ENCODE measurements at regions not wholly inside any gene's neighbourhood (a gene's known extent, or its start where the extent isn't known, plus 50 kb on each side); places are given as distances from the start of the nearest gene placed in this dataset.
"Not testable (repeated sequence)": the region's sequence is repeated elsewhere in the genome, so short reads cannot be mapped to it uniquely, and the experiment has no call there.

DNA sequence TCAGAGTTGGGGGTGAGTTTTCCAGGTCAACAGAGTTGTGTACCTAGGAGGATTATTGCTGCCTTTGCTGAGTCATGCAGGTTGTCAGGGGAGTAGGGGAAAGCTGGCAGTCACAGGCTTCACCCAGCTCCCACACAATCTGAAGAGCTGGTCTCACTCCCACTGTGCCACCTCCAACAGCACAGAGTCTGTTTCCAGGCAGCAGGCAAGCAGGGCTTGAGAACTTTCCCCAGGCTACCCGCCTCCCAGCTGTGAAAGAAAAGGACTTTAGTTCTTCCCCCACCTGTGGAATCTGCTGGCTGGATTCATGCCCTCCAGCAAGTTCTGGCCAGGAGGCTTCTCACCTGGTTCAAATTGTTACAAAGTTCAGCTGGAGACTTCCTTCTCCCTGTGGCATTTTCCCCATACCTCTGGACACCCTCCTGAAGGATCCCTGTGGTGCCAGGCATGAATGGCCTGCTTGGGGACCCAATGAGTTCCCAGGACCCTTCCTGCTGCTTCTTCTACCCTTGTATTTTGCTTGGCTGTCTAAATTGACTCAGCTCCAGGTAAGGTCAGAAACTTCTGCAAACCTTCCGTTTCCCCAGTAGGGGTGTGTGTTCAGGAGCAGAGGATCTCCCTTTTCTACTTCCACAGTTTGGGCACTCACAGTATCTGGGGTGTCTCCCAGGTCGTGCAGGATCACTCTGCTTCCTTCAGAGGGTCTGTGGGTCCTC is 378.1 kb upstream of the MAN1A1 start:
- no peak for DNase-seq (ENCODE audit: low read depth)

DNA sequence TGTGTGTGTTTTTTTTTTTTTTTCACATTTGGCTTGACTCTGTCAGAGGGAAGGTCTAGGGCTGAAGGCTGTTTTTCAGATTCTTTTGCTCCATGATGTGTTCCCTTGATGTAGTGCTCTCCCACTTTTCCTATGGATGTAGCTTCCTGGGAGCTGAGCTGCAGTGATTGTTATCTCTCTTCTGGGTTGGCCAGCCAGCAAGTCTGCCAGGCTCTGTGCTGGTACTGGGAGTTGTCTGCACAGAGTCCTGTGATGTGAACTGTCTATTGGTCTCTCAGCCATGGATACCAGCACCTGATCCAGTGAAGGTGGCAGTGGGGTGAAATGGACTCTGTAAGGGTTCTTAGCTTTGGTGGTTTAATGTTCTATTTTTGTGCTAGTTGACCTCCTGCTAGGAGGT is 377.4 kb upstream of the MAN1A1 start:
- not testable (repeated sequence) for DNase-seq (ENCODE audit: low read depth)

DNA sequence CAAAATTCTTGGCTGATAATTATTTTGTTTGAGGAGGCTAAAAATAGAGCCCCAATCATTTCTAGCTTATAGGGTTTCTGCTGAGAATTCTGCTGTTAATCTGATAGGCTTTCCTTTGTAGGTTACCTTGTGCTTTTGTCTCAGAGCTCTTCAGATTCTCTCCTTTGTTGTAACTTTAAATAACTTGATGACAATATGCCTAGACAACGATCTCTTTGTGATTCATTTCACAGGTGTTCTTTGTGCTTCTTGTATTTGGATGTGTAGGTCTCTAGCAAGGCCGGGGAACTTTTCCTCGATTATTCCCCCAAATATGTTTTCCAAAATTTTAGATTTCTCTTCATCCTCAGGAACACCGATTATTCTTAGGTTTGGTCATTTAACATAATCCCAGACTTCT is 376.5 kb upstream of the MAN1A1 start:
- no peak for DNase-seq (ENCODE audit: low read depth)

DNA sequence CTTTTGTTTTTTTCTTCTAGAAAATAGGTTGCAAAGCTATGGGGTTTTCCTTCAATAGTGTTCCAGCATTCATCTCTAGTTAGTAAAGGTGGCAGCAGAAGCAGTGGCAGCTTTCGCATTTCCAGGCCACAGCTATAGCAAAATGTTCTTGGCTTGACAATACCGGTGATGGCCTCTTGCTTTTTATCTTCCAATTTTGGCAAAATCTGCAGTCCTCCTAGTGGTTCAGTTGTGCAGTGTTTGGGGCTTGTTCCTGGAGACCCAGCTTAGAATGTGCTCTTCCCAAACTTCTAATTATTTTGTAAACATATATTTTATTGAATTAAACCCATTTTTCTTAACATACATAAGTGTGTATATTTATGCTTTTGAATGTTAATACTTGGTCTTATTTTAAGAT is 370.6 kb upstream of the MAN1A1 start:
- DNase-seq (ENCODE audit: low read depth), result no peak

DNA sequence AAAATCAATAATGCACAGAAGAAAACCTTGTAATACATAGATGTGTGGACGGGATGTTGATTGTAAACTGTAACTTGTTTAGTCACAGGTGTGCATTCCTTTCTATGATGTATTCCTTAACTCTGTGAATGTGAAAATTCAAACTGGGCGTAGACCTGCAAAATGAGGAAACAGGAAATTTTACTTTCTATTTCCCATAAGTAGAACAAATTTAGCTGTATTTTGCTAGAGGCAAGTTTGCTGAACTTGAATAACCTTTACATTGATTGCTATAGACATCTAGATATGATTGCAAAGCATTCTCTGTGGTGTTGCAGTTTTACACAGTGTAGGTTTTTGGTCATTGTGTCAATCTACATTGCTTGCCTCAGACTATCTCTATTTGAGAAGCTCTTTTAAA is 368.4 kb upstream of the MAN1A1 start:
- DNase-seq (ENCODE audit: low read depth), result no peak

DNA sequence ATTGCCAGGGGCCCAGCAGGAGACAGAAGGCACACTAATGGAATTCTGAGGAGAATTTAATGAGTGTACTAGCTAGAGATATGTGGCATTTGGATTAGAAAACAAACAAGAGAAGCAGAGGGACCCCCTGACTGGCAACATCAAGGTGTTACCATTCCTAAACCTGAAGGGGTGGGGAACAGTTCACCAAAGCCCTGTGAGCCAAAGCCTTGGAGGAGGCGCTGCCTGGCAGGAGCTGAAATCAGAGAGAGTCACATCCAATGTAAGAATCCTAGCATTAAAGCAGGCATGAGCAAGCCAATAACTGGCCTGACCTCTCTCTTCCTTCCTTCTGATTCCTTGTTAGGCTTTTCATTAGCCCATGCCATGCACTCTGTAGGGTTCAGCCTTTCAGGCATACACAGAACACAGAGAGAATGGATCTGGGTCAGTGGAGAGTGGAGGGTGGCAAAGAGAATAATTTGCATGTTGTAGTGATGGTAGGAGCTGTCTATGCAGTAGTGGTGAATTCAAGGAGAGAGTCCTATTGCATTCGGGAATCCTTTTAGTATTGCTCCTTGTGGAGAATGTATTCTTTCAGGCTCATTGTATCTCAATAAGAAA is 367.2 kb upstream of the MAN1A1 start:
- no peak for DNase-seq (ENCODE audit: low read depth)

DNA sequence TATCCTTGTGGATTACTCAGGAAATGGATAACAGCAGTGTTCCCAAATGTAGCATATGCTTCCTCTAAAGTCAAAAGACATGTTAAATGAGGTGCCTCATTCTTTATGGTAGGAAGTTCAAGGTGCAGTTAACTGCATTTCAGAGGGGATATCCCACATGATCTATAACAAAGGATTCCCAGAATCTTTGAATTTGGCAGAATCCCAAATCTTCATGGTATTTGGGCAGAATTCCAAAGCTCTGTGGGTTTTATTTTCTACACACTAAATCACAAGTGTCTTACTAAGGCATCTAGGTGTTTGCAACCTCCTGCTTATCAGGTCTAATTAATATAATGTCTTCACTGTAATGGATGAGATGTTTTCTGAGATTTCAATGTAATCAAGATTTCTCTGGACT is 364.3 kb upstream of the MAN1A1 start:
- DNase-seq (ENCODE audit: low read depth), result no peak

DNA sequence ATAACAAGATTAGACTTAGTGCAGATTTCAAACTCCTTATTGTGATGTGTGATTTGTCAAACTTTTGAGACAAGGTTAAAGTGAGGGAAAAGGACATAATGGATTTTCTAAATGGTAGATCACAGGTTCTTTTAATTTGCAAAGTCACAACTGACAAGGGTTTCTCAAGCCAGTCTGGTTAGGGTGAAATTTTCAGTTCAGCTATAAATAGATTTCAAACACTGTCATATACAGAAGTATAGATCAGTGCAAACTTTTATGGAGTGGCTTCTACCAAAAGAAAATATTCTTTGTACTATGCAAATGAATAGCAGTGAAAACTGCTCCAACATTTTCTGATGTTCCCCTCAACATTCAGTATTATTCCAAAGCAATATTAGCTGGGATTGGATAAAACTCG is 337.1 kb upstream of the MAN1A1 start:
- DNase-seq (ENCODE audit: low read depth), result no peak

DNA sequence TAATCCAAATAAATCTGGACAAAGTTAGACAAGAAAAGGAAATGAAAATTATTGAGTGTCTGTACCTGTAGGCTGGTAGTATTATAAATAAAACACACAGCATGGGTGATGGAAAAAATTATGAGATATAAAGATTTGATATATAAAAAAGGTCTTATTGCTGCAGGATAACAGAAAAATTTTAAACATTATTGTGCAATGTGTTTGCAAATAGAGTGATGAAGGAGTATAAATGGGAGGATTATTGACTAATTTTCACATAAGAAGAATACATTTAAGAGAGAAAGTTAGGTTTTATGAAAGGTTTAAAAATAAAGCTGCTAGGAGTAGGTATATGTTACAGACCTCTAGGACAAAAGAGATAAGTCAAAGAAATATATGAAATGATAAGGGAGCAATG is 336.7 kb upstream of the MAN1A1 start:
- DNase-seq (ENCODE audit: low read depth), result no peak

DNA sequence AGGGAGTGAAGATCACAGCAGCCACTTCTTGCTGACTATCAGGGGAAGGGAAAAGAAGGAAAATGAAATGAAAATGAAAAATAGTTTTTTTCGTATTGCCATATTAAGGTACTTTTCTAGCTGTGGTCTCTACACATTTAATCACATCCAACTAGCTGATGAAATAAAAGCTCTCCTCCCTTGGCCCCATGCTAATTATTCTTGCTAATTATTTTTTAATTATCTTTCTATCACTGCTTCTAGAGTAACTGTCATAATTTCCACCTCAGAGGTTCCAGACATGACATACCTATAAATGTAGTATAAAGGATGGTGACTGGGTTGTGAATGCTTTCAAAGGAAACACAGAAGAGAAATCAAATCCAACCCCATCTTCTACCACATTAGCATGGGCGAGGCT is 334.1 kb upstream of the MAN1A1 start:
- DNase-seq (ENCODE audit: low read depth), result no peak

DNA sequence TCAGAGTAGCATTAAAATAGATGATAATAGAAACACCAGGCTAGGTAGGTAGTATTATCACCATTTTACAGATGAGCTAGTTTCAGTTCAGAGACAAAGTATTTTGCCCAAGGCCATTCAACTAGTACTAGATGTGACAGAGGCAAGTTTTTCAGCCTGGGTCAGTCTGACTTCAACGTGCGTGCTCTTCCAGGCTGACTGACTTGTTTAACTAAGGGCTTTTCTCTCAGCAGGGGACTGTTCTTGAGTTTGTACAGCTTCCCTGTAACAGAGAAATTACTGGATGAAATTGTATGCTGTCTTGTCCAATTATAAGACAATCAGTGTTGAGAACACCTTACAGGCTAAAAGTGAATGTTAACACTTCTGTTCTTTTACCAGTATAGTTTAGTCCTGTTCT is 333.5 kb upstream of the MAN1A1 start:
- no peak for DNase-seq (ENCODE audit: low read depth)

DNA sequence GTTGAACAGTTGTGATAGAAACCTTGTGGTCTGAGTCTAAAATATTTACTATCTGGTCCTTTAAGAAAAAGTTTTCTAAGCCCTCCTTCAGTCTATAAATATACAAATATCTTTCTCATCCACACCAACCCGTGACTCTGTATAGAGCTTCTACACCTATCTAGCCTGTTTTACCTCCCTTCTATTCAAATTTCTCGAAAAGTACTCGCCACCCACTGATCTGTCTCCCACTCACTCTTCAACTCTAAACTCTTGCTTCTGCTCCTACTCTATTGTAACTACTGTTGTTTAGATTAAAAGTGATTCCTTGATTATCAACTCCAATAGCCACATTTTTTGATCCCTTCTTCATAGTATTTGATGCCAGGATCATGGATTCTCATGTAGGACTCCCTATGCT is 329.4 kb upstream of the MAN1A1 start:
- no peak for DNase-seq (ENCODE audit: low read depth)

DNA sequence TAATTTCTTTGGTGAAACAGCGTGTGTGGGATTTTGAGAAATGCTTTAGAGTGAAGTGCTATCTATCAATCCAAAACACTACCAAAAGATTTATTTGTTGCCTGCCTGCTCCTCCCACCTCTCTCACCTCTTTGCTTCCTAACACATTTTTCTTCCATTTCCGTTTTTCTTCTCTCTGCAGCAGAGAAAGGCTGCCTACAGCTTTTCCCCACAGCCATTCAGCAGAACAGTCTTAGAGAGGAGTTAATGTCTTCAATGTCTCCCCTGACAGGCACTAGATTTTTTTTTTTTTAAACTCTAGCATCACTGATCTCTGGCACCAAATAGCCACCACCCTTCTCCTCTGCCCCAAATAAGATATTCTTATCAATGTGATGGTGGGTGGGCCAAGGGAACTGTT is 327.8 kb upstream of the MAN1A1 start:
- no peak for DNase-seq (ENCODE audit: low read depth)

DNA sequence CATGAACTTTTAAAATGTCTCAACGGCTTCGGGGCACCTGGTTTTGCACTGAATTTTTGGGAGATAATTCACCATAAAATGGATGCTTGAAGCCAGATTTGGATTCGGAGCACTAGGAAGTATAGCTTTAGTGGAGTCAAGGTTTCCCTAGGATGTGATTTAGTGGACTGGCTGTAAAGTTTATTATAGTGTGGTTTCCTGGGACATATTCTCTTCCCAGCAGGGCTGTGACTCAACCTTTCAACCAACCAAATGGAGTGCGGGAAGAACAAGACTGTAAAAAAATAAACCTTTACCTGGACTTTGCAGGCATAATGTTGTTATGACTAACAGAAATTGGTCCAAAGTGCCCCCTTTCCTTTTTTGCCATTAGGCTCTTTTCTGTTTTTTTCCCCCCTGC is 327.4 kb upstream of the MAN1A1 start:
- no peak for DNase-seq (ENCODE audit: low read depth)

DNA sequence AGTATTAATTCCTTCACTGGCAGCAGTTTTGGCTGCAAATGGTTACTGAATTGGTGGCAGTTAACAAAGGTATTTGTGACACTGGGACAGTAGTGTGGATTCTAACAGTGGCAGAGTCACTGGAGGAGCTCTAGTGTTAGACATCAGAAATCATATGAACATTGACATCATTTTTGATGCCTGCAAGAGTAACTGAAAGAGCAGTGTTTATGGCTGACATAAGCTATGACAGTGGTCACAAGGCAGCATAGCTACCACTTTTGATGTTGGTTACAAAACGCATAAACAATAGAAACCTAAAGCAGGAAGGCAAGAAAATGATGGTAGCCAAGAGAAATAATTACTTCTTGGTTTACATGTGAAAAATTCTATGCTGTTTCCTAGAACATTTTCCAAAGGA is 326.7 kb upstream of the MAN1A1 start:
- no peak for DNase-seq (ENCODE audit: low read depth)

DNA sequence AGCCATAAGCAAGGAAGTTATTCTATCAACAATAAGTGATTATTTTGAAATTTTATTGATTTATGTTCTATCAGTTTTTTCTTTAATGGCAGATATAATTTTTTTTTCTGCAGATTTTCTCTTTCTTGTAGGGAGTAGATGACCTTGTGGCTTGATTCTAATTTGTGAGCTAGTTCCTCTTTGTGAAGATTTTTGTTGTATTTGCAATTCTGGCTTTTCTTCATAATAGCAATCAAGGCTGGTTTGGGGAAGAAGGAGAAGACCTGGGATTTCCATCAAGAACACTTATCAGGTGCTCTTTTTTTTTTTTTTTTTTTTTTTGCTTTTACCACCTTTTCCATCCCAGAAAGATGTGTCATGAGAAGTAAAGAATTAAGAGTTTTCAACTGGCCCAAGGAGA is 324.2 kb upstream of the MAN1A1 start:
- no peak for DNase-seq (ENCODE audit: low read depth)

DNA sequence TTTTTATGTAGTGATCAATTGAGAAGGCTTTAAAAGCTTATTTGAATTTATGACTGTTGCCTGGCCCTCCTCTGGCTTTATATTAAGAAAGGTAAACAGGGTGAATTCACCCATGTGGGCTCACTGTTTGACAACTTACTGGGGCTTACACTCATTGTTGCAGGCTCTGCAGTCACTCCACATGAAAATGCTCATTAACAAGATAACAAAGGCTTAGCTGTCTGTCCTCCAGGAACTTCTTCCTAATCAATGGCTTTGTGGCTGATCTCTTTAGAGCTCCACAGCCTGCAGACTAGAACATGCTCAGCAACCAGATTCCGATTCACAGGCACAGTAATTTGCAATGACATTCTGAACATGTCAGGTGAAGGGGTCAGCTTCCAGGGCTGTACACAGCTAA is 323.2 kb upstream of the MAN1A1 start:
- DNase-seq (ENCODE audit: low read depth), result no peak

DNA sequence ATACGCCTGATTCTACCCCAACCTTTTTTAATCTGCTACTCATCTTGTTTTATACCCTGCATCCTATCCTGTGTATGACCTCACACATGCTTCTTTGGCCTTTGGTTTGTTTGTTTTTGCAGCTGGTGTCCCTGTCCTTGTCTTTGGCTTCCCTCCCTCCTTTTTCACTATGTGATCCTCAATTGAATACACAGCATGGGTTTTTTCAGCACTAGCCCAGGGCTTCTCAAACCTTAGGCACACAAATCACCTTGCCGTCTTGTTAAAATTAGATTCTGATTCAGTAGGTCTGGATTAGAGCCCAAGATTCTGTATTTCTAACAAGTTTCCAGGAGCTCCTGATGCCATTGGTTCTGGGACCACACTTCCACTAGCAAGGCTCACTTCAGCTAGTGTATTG is 321.5 kb upstream of the MAN1A1 start:
- DNase-seq (ENCODE audit: low read depth), result no peak

DNA sequence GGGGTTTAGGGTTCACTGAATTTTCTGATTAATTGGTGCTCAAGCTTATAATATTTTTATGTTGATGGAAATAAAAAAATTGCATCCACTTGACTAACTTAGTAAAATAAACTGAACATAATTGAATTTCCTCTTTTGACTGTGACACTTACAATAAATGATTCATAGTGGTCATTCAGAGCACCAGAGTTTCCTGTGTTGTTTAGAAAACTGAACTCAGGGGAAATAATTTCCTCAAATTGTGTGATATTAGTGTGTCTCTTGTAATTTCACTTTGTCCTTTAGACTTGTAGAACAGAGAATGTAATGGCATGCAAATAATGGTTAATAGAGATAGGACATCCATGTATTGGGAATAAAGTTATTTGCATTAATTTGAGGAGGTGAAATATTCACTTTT is 319.7 kb upstream of the MAN1A1 start:
- DNase-seq (ENCODE audit: low read depth), result no peak

DNA sequence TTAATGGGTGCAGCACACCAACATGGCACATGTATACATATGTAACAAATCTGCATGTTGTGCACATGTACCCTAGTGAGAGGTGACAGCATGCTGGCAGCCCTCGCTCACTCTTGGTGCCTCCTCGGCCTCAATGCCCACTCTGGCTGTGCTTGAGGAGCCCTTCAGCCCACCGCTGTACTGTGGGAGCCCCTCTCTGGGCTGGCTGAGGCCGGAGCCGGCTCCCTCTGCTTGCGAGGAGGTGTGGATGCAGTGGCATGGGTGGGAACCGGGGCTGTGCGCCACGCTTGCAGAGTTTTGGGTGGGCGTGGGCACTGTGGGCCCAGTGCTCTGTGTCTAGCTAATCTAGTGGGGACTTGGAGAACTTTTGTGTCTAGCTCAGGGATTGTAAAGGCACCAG is 315.9 kb upstream of the MAN1A1 start:
- DNase-seq (ENCODE audit: low read depth), result not testable (repeated sequence)

DNA sequence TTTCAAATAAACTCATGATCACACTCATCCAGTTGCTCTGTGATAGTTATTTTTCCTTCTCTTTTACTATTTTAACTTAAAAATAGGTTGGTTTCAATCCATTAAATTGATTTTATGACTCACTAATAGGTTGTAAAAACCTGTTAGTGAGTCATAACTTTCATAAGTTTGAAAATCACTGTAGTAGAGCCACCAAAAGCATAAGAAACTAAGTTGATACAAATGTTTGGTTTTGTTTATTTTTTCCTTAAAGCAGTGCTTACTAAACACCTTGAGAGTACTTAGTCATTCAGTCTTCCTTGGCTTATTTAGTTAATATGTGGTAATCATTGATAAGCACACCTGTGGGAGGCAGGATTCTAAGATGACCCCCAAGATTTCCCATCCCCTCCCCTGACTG is 312.1 kb upstream of the MAN1A1 start:
- DNase-seq (ENCODE audit: low read depth), result no peak

DNA sequence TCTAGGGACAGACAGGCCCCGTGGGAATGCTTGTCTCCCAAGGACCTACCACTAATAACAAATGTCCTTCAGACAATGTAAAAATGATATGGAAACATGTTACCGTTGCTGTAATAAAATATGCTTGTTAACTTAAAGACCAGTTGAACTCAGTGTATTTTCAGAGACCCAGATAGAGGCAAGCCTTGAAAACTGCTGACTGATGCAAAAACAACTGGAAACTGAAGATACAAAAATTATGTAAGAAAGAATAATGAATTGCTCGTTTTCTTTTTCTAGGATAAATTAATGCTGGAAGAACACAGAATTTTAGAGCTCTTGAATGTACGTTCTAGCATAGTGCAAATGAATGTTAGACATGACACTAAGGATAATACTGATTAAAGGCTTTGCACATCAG is 311.5 kb upstream of the MAN1A1 start:
- no peak for DNase-seq (ENCODE audit: low read depth)

DNA sequence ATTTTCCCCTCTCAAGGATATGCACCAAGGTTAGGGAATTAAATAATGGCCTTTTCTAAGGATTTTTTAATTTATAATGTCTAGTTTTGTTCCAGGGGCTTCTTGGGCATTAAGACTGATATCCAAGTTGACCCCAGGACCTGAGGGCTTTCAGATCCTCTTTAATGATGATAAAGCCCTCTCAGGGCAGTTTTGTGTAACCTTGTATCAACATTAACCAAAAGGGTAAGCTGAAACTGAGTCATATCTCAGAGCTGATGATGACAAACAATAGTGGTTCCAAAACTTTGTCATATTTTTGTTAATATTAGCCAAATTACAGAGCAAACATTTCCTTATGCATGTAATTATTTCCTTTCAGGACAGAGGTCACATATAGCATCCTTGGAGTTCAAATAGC is 309.4 kb upstream of the MAN1A1 start:
- DNase-seq (ENCODE audit: low read depth), result no peak

DNA sequence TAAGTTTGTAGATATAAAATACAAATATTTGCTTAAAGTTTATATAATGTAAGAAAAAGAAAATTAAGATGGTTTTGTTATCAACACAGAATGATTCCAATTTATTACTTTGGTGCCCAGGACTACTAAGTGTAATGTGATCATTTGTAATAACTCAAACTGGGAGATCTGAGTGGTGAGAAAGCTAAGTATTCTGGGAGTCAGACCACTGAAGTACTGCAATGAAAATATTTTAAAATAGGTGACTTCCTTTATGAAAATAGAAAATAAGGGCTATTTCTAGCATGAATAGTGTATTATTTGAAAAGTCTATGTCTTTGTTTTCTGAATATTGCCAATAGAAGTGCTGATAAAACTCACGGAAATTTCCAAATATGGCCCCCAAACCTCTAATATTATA is 305.6 kb upstream of the MAN1A1 start:
- no peak for DNase-seq (ENCODE audit: low read depth)

Measured in stimulated activated CD8-positive, alpha-beta memory T cell treated with anti-CD3 and anti-CD28 coated beads, Interleukin-7, amount 100 ng/mL, for 24 hours (primary cell).